GM19239 (cell line): ENCODE measurements at regions not wholly inside any gene's neighbourhood (a gene's known extent, or its start where the extent isn't known, plus 50 kb on each side); places are given as distances from the start of the nearest gene placed in this dataset.
A peak's percentile ranks its signal among the peaks of the same experiment; 100 is the strongest.

Source experiments
- DNase-seq: peaks from one replicate; pipeline ENCODE4 v3.0.0; 2011; ENCODE audit warnings: low spot score; ENCODE audit not compliant: insufficient read length
- FAIRE-seq: peaks from 2 replicates; lab custom pipeline; 2011; peaks lifted over from hg19 to GRCh38; lab: Jason Lieb, UNC

DNA sequence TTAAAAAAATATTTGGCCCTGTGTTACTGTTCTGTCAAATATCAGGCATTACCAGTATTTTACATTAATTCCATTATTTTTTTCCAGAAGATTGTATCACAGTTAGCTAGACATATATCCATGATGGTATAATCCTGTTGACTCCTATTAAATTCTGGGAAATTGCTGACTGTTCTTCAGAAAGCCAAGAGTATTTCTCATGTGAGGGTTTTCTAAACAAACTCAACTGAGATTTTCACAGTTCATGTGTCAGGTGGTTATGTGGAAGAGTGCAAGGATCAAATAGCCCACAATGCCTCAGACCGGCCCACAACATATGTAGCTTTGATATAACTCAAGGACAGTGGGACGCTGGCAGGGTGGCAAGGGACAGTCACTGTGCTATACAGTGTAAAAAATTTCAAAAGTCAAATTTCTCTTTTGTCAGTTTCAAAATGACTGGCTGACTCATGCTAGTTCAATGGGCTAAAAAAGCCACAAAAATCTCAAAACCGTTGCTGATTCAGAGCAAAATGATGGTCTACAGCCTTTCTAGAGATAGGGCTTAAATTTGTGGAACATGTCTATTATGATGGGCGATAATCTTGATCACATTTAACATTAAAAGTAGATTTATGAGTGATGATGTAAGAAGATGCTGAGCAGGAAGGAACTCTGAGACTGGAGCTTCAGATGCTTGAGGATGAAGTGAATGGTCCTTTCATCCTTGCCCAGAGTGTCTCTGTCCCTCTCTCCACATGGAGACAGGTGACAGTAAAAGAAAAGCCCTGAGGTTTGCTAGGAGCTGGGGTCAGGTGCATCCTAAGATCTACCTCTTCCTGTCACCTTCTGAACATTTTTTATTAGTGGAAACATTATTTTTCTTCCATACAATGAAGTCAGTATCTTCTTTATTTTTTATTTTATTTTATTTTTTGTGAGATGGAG is 175.8 kb upstream of the PIEZO2 start:
- peak; percentile 5 for DNase-seq
- peak; percentile 51 for FAIRE-seq

DNA sequence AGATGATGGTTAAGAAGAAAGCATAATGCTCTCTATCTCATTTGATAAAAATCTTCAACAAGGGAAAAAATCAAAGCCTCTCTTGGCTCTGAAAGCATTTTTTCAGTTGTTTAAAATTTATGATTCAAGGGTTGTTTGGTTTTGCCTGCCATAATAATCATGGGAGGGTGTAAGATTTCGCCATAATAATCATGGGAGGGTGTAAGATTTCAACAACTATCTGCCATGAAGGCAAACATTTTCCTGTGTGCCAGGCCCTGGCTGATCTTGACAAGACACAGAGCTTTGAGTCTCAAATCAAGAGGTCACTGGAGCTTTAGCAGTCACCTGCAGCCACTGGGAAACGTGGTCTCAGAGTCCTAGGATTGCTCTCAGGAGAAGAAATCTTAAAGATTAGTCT is 175.1 kb upstream of the PIEZO2 start:
- no peak for DNase-seq

DNA sequence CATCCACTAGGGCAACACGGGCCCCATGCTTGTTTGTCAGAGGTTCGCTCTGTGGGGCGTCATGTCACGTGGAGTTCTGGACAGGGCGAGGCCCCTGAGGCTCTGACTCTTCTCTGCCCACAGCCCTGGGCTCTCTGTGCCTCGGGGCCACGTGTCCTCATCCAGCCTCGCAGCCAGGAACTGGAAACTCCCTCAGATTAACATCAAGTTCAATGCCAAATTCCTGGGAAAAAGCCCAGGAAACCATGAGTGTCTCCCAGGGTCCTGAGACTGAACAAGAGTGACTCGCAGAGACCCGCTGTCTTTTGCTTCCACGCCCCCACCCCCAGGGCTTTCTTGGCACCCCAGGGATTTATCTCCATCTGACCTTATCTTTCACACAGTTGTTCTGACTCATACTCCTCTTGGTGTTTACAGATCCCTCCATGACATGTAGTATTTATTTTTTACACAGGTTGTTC is 174.0 kb upstream of the PIEZO2 start:
- no peak for DNase-seq
- FAIRE-seq: no peak

More for the DNA sequence above, 175.1 kb upstream of the PIEZO2 start:
- peak; percentile 4 for FAIRE-seq

DNA sequence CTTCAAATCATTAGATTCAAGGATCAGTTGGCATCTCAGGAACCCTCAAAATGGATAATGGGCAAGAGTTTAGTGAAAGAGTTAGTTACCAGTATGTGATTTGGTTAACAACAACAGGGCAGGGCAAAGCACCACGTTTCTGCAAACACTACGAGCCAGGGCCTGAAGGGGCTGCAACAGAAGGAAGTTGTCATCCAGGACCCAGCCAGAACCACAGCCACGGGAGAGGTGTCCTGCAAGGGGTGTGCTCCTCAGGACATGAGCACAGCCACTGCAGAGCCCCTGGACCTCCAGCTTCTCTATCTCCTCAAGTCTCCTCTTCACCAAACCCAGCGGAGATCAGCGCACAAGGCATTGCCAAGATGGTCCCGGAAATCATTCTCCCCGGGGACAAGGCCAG is 173.3 kb upstream of the PIEZO2 start:
- DNase-seq (no peak), FAIRE-seq (no peak)

DNA sequence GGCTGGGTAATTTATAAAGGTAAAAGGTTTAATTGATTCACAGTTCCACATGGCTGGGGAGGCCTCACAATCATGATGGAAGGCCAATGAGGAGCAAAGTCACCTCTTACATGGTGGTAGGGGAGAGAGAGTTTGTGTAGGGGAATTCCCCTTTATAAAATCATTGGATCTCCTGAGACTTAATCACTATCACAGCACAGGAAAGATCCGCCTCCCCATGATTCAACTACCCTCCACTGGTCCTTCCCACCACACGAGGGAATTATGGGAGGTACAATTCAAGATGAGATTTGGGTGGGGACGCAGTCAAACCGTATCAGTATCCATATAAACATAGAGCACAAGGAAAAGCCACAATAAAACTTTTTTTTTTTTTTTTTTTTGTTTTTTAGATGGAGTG is 172.6 kb upstream of the PIEZO2 start:
- DNase-seq (no peak), FAIRE-seq (no peak)

DNA sequence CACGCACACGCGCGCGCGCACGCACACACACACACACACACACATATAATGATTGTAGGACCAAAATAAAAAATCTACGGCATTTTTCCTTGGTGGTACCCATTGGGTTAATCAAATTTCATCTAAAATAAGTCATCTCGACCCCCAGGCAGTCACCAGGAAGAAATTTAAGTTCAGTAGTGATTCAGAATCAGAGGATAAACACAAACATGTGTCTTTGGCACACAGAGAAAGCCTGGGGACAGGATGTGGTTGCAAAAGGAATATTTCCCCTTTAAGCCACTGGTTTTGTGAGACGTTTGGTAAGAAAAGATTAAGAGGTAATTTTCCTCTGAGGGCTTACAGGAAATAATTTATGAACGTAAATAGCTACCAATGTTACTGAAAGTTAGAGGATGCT is 171.6 kb upstream of the PIEZO2 start:
- DNase-seq: no peak
- FAIRE-seq: no peak

DNA sequence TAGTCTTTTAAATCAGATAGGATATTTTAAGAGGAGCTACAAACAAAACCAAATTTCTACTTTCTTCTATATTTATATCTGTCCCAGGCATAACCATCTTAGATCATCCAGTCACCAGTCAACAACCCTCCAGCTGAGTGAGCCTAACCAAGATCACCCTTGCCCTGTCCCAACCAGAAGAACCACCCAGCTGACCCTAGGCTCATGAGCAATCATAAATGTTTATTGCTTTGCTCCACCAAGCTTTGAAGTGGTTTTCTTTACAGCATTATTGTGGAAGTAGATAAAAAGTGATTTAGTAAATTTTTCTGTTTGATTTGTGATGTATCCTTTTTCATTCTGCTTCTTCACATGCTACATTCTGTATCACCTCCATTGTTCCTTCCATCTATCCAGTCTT is 167.2 kb upstream of the PIEZO2 start:
- no peak for FAIRE-seq

DNA sequence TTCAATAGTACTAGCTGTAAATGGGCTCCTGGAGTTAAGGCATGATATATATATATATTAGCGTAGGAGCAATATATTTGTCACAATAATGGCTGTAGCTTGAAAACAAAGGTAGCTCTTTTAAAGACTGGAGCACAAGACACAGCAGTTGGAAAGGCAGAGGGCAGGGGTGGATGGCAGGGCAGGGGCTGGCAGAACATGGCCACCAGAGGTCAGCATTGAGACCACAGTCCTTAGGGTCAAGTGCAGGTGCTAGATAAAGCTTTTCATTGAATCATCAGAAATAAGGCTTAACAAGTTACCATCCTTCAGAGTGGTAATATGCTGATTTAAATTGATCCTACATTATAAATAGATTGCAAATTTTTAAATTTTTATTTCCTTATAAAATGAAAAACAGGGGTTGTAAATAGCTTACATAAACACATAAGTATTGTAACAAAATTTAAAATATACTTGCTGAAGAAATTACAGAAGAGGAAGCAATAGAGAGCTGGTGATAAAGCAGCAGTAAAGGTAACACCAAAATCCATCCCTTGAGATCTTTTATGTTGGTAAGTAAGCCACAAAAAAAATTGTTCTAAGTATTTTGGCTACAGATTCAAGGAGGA is 161.2 kb upstream of the PIEZO2 start:
- DNase-seq (peak; percentile 5), FAIRE-seq (peak; percentile 87)

More for the DNA sequence above, 167.2 kb upstream of the PIEZO2 start:
- no peak for DNase-seq

DNA sequence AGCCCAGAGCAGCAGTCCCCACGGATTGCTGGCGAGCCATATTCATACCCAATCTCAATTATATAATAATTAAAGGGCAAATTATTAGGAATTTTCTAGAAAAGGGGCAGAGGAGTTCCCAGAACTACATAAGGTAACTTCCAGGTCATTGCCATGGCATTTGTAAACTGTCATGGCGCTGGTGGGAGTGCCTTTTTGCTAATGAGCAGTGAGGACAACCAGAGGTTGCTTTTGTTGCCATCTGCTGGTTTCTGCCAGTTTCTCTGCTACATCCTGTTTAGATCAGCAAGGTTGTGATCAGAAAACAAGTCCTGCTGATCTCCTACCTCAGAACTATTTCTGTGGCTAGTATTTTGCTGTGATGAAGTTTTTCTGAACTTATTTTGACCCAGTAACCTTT is 159.8 kb upstream of the PIEZO2 start:
- FAIRE-seq: no peak

DNA sequence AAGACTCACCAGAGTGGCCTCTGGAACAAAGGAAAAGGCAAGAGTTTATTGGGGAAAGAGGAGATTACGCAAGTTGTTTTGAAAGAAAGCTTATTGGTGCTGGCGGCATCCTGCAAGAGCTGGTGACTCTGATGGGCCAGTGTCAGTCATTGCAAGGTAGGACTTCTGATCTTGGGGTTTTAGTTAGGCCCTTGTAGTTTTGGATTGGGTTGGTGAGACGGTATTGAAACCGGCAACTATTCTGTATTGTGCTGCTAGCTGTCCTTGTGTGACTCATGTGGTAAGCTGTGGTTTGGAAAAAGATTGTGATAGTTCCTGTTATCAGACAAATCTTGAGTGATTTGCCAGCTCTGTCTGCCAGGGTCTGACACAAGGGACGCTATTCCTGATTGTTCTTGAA is 159.1 kb upstream of the PIEZO2 start:
- FAIRE-seq: no peak
- no peak for DNase-seq

More for the DNA sequence above, 159.8 kb upstream of the PIEZO2 start:
- DNase-seq: no peak

DNA sequence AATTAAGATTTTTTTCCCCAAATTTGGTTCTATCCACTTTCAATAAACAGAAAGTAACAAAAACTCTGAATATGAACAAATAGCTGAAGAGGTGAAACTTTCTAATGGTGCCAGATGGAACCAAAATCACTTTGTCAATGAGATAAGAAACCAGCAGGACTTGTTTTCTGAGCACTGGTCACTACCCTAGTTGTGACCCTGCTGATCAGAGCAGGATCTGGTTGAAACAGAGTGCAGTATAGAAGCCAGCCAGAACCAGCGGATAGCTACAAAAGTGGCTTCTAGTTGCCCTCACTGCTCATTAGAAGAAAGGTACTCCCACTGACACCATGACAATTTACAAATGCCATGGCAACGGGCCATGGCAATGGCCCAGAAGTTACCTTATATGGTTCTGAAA is 158.3 kb upstream of the PIEZO2 start:
- FAIRE-seq (no peak), DNase-seq (no peak)

DNA sequence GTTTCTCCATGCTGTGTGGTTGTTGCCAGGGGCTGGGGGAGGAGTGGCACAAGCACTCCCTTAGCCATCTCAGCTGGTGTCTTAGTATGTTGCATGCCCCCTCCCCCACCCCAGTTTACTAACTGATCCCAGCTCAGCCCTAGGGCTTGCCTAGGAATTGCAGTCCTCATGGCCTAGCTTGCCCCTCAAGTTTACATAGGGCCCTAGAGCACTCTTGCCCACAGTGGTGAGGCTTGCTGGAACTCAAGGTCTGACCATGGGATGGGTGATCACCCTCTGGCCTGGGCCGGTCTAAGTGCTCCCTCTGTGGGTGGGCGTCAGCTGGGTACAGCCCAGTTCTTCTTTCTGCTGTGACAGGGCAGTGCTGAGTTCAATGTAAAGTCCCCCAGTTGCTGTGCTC is 156.1 kb upstream of the PIEZO2 start:
- DNase-seq (no peak), FAIRE-seq (no peak)

DNA sequence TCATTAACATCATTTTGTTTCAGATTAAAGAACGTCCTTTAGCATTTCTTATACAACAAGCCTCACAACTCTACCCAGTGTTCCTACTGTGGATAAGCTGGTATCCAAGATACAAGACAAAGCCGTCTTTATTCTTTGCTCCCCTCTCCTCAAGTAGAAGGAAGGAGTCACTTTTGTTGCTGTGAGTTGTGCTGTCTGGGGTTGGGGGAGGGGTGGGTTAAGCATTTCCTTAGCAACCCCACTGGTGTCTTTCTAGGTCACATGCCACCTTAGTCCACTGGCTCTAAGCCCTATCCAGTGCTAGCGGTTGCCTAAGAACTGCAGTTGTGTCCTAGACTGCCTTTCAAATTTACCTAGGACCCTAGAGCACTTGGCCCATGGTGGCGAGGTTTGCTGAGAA is 155.6 kb upstream of the PIEZO2 start:
- DNase-seq (no peak), FAIRE-seq (no peak)

DNA sequence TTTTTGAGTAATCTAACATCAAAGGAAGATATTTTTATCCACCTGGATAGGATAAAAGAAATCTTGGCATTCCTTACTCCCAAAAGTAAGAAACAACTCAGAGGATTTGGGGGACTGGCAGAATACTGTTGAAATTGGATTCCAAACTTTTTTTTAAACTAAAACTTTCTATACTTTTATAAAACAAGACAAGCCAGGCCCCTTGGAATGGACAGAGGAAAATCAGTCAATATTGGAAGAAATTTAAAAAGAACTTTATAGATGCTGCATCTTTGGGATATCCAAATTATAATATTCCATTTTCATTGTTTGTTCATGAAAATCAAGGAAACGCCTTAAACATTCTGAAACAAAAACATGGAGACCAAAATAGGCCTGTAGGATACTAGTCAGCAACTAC is 147.6 kb upstream of the PIEZO2 start:
- FAIRE-seq: no peak
- DNase-seq: no peak

DNA sequence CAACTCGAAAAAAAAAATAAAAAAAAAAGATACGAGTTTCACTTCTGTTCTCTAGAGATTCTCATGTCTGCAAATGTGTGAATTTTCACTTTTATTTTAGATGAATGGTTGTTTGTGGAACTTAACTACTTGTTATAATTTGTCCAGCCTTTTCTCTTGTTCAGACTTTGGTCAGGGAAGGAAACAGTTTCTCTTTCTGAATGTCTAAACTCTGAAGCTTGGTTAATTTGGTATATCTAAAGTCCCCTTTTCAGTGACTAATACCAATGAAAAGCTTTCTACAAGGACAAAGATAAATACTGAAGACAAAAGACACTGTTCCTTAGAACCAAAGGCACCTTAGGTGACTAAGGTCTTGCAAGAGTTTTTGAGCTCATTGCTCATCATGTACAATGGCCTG is 144.4 kb upstream of the PIEZO2 start:
- no peak for DNase-seq
- no peak for FAIRE-seq

DNA sequence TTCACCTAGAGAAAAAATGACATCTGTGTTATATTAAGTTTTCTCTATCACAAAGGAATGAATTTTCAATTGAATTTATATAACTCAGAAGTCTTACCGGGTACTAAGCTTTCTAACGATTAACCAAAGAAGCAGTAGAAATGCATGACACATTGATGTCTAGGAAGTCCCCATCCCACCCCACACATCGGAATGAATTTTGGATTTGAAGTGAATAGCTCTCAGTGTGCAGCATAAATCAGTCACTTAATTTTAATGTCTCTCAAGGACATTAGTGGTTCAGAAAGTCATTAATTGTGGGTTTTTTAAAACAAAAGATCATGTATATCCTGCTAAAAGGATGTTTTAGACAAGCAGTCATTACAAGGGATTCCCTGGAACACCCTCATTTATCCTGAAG is 141.4 kb upstream of the PIEZO2 start:
- DNase-seq (no peak), FAIRE-seq (no peak)

DNA sequence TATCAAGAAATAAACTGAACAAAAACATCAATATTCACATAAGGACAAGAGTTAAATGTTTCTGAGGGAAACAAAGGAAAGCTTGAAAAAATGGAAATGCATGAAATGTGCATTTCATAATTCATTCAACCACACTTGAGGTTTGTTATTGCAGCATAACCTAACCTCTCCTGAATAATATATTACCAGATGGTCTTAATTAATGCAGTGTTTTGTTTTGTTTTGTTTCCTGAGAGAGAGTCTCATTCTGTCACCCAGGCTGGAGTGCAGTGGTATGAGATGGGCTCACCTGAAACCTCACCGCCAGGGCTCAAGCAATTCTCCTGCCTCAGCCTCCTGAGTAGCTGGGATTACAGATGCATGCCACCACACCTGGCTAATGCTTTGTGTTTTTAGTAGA is 139.9 kb upstream of the PIEZO2 start:
- FAIRE-seq: no peak

DNA sequence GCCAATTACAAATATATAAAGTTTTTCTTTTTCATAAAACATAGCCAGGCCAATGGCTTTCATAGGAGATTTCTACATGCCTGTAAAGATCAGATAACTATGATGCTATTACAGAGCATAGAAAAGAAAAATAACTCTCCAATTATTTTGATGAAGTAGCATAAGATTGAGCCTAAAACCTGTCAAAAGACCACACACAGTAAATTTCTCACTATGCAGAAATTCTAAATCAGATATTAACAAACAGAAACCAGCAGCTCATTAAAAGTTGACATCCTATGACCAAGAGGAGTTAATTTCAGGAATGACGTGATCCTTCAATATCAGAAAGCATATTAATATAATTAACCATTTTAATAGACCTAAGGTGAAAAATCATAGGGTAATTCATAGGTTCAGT is 139.0 kb upstream of the PIEZO2 start:
- no peak for FAIRE-seq
- no peak for DNase-seq

More for the DNA sequence above, 139.9 kb upstream of the PIEZO2 start:
- DNase-seq: no peak

DNA sequence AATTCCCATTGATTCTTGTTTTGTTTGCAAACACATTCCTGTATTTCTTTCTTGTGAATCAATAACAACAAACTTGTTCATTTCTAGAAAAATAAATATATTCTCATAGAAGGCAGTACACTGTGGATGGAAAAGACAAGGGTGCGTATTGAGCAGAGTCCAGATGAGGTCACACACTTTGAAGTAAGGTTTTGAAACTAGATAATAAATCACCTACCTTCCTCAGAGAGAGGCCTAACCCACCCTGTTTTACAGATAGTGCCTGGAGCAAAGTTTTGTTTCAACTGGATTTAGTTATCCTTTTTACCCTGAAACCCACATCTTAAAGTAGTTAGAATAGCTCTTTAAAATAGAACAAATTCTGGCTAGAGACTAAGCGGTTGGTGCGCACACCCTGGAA is 137.1 kb upstream of the PIEZO2 start:
- no peak for FAIRE-seq

DNA sequence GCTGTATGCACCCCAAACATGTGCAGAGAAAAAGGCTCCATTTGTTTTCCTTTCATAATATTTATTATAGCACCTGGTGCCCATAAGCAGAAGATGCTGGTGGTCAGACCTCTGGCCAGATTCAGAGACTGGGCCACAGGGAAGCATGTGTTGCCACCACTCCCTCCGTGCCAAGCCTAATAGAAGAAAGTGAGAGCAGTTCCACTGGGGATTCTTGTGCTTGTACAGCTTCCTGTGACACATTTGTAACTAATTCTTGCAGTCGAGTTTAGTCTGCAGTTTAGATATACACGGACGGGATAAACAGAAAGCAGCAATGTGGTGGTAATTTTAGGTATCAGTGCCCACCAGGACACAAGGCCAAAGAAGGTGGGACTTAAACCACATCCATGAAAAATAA is 135.4 kb upstream of the PIEZO2 start:
- no peak for FAIRE-seq
- DNase-seq: no peak

More for the DNA sequence above, 137.1 kb upstream of the PIEZO2 start:
- DNase-seq: no peak

DNA sequence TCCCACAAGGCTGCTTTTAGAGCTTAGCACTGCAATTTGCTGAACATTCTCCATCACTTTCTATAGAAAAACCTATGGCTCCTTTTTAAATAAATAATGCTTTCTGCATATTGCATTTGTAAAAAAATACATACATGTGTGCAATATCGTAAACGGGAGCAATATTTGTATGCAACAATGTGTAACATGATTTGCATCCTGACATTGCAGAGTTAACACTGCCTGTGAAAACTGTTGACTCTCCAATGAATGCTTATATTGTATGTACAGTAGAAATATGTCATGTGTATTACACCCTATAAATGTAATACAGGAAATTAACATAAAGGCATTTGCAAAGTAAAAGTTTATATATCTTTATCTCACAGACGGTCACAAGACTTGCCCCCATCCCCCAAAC is 135.0 kb upstream of the PIEZO2 start:
- DNase-seq (no peak), FAIRE-seq (no peak)
